GOT3 (cell line): ENCODE measurements at regions not wholly inside any gene's neighbourhood (a gene's known extent, or its start where the extent isn't known, plus 50 kb on each side); places are given as distances from the start of the nearest gene placed in this dataset.

Experiments used
- DNase-seq: peaks from one replicate; lab custom pipeline; 2025; ENCODE audit warnings: mixed read lengths; lab: John Stamatoyannopoulos, UW

- no peak for DNase-seq
Measured at GRCh38 chr2:30048636-30049175, 98.1 kb upstream of the YPEL5 start.

- DNase-seq: no peak
Measured at GRCh38 chr2:30055548-30055947, 91.3 kb upstream of the YPEL5 start.

GRCh38 chr2:30060562-30060961 lies 86.2 kb upstream of the YPEL5 start:
- no peak for DNase-seq

- no peak for DNase-seq
Measured at GRCh38 chr2:30068067-30068466, 78.7 kb upstream of the YPEL5 start.

GRCh38 chr2:30072250-30072842 lies 74.5 kb upstream of the YPEL5 start:
- peak; percentile 37 for DNase-seq

- DNase-seq: no peak
Measured at GRCh38 chr2:30073523-30073922, 73.3 kb upstream of the YPEL5 start.

GRCh38 chr2:30074023-30074422 lies 72.8 kb upstream of the YPEL5 start:
- DNase-seq: no peak

- DNase-seq: no peak
Measured at GRCh38 chr2:30078521-30078920, 68.3 kb upstream of the YPEL5 start.

GRCh38 chr2:30084915-30085314 lies 61.9 kb upstream of the YPEL5 start:
- DNase-seq: no peak

- DNase-seq: no peak
Measured at GRCh38 chr2:30089171-30089570, 57.6 kb upstream of the YPEL5 start.

- DNase-seq: no peak
Measured at GRCh38 chr2:30095402-30095801, 51.4 kb upstream of the YPEL5 start.

- no peak for DNase-seq
Measured at GRCh38 chr2:30096451-30096850, 50.4 kb upstream of the YPEL5 start.
